ENCODE measurements at regions not wholly inside any gene's neighbourhood (a gene's known extent, or its start where the extent isn't known, plus 50 kb on each side); places are given as distances from the start of the nearest gene placed in this dataset.
"Not testable (repeated sequence)": the region's sequence is repeated elsewhere in the genome, so short reads cannot be mapped to it uniquely, and the experiment has no call there.

GRCh38 chr3:94395851-94396250 is 333.0 kb downstream of the NSUN3 start:
- no peak for TF ChIP-seq CTCF (IDR thresholded peaks at IDR 0.05)
- Histone ChIP-seq H3K27ac (no peak overlapping the region), H3K4me3 (no peak overlapping the region)
- DNase-seq (ENCODE audit: low spot score) = no peak

GRCh38 chr3:94398036-94398435 is 335.2 kb downstream of the NSUN3 start:
- no peak for DNase-seq (ENCODE audit: low spot score)
- no peak overlapping the region for H3K4me3 ChIP-seq
- no peak overlapping the region for H3K27ac ChIP-seq
- TF ChIP-seq CTCF (IDR thresholded peaks at IDR 0.05) = no peak

GRCh38 chr3:94401466-94401865 is 338.6 kb downstream of the NSUN3 start:
- no peak for TF ChIP-seq CTCF (IDR thresholded peaks at IDR 0.05)
- Histone ChIP-seq H3K4me3 (no peak overlapping the region), H3K27ac (no peak overlapping the region)
- DNase-seq (ENCODE audit: low spot score) = no peak

- no peak for TF ChIP-seq CTCF (IDR thresholded peaks at IDR 0.05)
- Histone ChIP-seq H3K4me3 (no peak overlapping the region), H3K27ac (no peak overlapping the region)
- DNase-seq (ENCODE audit: low spot score) = no peak
Observed at GRCh38 chr3:94402126-94402525, 339.3 kb downstream of the NSUN3 start.

- Histone ChIP-seq H3K27ac (no peak overlapping the region), H3K4me3 (no peak overlapping the region)
- DNase-seq (ENCODE audit: low spot score) = no peak
- no peak for TF ChIP-seq CTCF (IDR thresholded peaks at IDR 0.05)
Observed at GRCh38 chr3:94405258-94406035, 342.6 kb downstream of the NSUN3 start.

GRCh38 chr3:94406595-94406994 is 343.7 kb downstream of the NSUN3 start:
- TF ChIP-seq CTCF (IDR thresholded peaks at IDR 0.05) = no peak
- no peak for DNase-seq (ENCODE audit: low spot score)
- no peak overlapping the region for H3K27ac ChIP-seq
- no peak overlapping the region for H3K4me3 ChIP-seq

- H3K27ac ChIP-seq; DNase-seq (ENCODE audit: low spot score); H3K4me3 ChIP-seq: not testable (repeated sequence)
Observed at GRCh38 chr3:94412936-94413335, 350.1 kb downstream of the NSUN3 start.

Measured in coronary artery (tissue), 2 donors.